ENCODE measurements at regions not wholly inside any gene's neighbourhood (a gene's known extent, or its start where the extent isn't known, plus 50 kb on each side); places are given as distances from the start of the nearest gene placed in this dataset.

GRCh38 chr6:91713911-91714310 lies 1127.0 kb upstream of the MAP3K7 start:
- DNase-seq (ENCODE audit: low read depth in 1 of 2, low spot score in 1 of 2) = no peak
- no peak for TF ChIP-seq GABPA (IDR thresholded peaks at IDR 0.05; ENCODE audit: low read depth)
- TF ChIP-seq SPI1 (IDR thresholded peaks at IDR 0.05; ENCODE audit: borderline replicate concordance, low read depth) = no peak
- TF ChIP-seq POLR2AphosphoS5 (IDR thresholded peaks at IDR 0.05; ENCODE audit: low read depth) = no peak
- TF ChIP-seq CTCF (IDR thresholded peaks at IDR 0.05; ENCODE audit: insufficient read depth, low read length) = no peak
- TF ChIP-seq REST (IDR thresholded peaks at IDR 0.05; ENCODE audit: insufficient replicate concordance, low read depth) = no peak
- no peak overlapping the region for H3K4me3 ChIP-seq (replicated peaks; ENCODE audit: insufficient read depth, low read length)
- no peak overlapping the region for H3K27ac ChIP-seq (replicated peaks)
- H3K27me3 ChIP-seq (ENCODE audit: insufficient read depth, poor library complexity, severe bottlenecking) = no peaks in the 10 kb centered on the region

- Histone ChIP-seq H3K27me3 (ENCODE audit: insufficient read depth, poor library complexity, severe bottlenecking) (no peaks in the 10 kb centered on the region), H3K27ac (replicated peaks) (no peak overlapping the region), H3K4me3 (replicated peaks; ENCODE audit: insufficient read depth, low read length) (no peak overlapping the region)
- no peak for DNase-seq (ENCODE audit: low read depth in 1 of 2, low spot score in 1 of 2)
- TF ChIP-seq REST (IDR thresholded peaks at IDR 0.05; ENCODE audit: insufficient replicate concordance, low read depth) (no peak), SPI1 (IDR thresholded peaks at IDR 0.05; ENCODE audit: borderline replicate concordance, low read depth) (no peak), CTCF (IDR thresholded peaks at IDR 0.05; ENCODE audit: insufficient read depth, low read length) (no peak), GABPA (IDR thresholded peaks at IDR 0.05; ENCODE audit: low read depth) (no peak), POLR2AphosphoS5 (IDR thresholded peaks at IDR 0.05; ENCODE audit: low read depth) (no peak)
These were observed 1124.6 kb upstream of the MAP3K7 start for GRCh38 chr6:91711518-91711917.

- H3K27ac ChIP-seq (replicated peaks) = no peak overlapping the region
- H3K4me3 ChIP-seq (replicated peaks; ENCODE audit: insufficient read depth, low read length) = no peak overlapping the region
- TF ChIP-seq REST (IDR thresholded peaks at IDR 0.05; ENCODE audit: insufficient replicate concordance, low read depth) = no peak
- no peak for TF ChIP-seq SPI1 (IDR thresholded peaks at IDR 0.05; ENCODE audit: borderline replicate concordance, low read depth)
- TF ChIP-seq CTCF (IDR thresholded peaks at IDR 0.05; ENCODE audit: insufficient read depth, low read length) = no peak
- no peak for TF ChIP-seq POLR2AphosphoS5 (IDR thresholded peaks at IDR 0.05; ENCODE audit: low read depth)
- no peak for TF ChIP-seq GABPA (IDR thresholded peaks at IDR 0.05; ENCODE audit: low read depth)
- DNase-seq (ENCODE audit: low read depth in 1 of 2, low spot score in 1 of 2) = no peak
- H3K27me3 ChIP-seq (ENCODE audit: insufficient read depth, poor library complexity, severe bottlenecking) = no peaks in the 10 kb centered on the region
These were observed 1123.5 kb upstream of the MAP3K7 start for GRCh38 chr6:91710342-91710741.
